GM19238 (cell line): ENCODE measurements at regions not wholly inside any gene's neighbourhood (a gene's known extent, or its start where the extent isn't known, plus 50 kb on each side); places are given as distances from the start of the nearest gene placed in this dataset.
"Not testable (repeated sequence)": the region's sequence is repeated elsewhere in the genome, so short reads cannot be mapped to it uniquely, and the experiment has no call there.

Experiments used
- DNase-seq: peaks from one replicate; pipeline ENCODE4 v3.0.0; 2011; ENCODE audit warnings: low spot score; ENCODE audit not compliant: insufficient read length

DNA sequence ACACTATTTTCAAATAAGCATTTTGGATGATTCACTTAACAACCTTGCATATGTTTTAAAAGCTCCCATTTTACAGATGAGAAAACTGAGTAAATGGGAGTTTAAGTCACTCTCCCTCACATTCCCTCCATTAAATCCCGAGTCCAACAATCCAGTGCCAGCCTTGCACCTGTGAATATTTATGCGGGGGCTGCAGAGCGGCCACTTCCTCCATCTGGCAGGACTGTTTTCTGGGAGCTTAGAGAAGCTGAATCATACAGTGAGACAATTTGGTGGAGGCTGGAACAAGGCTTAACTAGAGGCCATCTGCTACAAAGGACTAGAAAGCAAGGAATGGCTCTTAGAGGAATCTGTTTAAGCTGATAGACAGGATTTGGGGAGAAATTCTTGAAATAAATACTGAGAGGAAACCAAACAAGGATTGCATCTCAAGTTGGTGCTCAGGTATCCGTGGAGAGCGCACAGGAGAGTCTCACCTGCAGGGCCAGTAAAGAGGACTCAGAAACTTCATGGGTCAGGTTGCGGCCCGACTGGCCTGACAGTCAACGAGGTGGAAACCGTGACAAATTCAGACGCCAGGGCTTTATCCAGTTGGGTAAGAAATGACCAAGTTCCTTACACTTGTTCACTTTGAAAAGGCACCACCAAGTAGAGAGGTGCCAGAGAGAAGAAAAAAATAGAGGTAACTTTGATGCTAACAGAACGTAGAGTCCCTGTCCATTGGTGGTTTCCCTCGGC, 478.5 kb downstream of the QKI start:
- DNase-seq, result no peak

DNA sequence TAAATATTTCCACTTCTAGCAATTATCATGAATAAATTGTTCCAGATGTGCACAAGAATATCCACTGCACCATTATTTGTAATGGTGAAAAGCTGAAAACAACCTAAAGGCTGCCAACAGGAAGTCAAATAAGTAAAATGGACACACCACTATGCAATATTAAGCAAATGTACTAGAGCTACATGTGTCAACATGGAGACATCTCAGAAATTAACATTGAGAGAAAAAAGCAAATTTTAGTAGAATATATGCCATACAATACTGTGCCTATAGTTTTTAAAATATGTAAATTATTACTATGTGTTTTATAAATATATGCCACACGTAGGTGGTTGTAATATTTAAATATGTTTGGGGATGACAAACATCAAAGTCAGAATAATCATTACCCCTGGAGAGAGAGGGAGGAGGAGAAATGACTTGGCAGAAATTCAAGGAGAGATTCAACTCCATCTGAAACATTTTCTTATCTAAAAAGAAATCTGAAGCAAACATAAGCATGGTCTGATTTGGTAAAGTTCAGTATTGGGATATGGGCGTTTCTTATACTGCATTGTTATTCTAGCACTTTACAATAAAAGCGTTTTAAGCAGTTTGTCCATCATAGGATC, 475.5 kb downstream of the QKI start:
- DNase-seq, result no peak

DNA sequence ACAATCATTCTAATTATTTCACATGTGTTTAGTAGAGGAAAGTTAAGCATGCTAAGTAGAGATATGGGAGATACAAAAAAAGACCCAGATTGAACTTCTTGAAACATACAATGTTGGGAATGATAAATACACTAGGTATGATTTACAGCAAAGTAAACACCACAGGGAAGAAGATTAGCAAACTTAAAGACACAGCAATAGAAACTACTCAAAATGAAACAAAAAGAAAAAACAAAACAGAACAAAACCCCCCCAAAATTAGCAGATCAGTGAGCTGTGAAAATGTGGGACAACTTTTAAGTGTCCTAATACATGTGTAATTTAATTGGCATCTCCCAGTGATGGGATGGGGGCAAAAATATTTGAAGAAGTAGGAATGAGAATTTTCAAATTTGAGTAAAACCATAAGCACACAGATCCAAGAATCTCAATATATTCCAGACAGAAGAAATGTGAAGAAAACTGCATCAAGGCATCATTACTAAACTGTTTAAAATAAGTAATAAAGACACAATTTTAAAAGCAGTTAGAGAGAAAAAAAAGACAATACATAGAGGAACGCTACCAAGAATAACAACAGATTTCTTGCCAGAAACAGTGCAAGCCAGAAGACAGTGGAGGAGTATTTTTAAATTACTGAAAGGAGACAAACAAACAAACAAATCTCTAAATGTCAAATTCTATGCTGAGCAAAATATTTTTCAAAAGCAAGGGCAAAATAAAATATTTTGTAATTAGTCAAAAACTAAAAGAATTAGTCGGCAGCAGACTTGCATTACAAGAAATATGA, 473.7 kb downstream of the QKI start:
- no peak for DNase-seq

DNA sequence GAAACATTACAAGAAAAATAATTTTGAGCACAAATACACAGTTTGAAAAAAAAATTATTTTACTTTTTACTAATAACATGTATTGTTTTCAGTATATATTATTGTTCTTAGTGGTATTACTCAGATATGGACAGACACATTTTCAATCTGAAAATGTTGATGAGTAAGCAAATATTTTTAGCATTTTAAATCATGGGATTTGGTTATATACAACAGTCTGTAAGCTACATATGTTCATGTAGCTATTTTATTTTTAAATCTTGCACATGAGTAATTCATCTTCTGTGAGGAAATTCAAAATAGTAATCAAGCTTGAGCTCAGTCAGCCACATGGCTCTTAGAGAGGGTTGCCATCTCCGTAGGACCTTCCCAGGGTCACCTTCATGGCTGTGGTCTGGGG, 471.9 kb downstream of the QKI start:
- DNase-seq, result no peak

DNA sequence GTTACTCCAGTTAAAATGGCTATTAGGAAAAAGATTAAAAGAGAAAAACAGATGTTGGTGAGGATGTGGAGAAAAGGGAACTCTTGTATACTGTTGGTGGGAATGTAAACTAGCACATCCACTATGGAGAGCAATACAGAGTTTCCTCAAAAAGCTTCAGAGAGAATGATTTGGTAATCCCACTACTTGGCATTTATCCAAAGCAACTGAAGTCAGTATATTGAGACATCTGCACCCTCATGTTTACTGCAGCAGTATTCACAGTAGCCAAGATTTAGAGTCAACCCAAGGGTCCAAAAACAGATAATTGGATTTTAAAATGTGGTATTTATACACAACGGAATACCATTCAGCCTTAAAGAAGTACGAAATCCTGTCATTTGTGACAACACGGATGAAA, 469.5 kb downstream of the QKI start:
- DNase-seq, result no peak

DNA sequence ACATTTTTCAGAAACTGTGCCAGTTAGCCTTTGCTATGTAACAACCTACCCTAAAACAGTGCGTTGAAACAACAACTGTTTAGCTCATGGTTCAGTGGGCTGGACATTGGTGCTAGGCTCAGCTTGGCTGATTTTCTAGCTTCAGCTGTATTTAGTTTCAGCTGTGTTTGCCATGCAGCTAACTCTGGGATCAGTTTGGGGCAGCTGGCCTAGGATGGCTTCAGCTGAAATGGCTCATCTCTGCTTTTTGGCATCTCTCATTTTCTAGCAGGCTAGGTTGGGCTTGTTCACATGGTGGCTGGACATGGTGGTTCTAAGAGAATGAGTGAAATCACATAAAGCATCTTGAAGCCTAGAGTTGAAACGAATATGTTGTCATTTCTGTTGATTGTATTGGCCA, 464.2 kb downstream of the QKI start:
- DNase-seq, result no peak

DNA sequence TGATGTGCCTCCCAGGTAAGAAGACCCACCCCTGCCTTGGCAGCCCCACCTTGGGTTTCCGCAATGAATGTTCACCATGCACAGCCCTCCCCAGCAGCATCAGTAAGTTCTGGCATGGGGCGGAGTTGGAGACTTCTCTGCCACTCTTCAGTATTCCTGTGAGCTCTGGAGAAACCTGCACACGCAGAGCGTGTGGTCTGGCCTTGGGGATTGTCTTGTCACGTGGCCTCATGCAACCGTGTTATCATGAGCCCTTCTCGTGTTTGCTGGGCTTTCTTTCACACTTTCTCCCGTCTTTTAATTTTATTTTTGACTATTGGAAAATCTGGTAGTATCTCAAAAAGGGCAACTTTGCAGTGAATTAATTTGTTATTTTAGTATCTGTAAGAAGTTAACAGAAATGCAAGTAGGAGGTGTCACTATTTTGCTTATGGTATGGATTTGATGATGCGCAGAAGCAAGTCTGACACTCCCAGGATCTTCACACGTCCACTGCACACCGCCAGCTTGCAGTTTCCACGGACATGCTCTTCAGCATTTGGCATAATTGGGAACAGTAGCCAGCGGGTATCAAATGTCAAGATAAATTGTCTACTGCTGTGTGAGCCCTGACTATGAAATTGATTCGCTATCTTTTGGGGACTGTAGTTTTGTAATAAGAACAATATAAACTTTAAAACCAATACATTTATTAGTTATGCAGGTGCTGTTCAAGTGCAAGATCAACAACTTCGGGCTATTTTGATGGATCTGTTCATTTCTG, 463.5 kb downstream of the QKI start:
- DNase-seq, result no peak

DNA sequence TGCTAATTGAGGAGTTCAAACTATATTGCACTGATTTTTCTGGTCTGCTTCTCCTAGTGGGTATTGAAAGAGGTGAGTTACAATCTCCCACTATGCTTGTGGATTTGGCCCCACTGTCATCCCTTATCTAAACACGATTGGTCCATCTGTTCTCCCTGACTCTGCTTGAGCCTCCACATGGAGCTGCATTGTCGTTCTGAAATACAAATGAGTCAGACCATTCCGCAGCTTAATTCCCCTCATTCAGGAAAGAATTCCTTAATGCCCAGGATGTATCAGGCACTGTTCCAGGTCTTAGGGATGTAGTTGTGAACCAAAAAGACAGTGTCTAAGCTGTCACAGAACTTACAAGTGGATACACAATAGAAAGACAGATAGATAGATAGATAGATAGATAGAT, 461.9 kb downstream of the QKI start:
- no peak for DNase-seq

DNA sequence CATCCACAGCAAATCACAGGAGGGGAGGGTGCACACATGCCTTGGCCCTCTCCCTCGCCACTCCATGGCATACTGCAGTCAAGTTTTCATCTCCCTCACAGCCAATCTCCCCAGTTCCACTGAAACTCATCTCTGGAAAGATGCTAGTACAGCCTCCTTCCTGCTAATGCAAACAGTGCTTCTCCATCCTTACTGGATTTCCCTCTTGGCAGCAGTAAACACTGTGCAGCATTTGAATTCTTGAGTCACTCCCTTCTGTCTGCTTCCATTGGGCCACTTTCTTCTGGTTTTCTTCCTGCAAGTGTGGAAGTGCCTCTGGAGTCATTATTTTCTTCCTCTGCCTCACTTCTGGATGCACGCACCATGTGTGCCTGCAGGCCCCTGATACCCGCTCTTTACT, 460.3 kb downstream of the QKI start:
- DNase-seq, result no peak

DNA sequence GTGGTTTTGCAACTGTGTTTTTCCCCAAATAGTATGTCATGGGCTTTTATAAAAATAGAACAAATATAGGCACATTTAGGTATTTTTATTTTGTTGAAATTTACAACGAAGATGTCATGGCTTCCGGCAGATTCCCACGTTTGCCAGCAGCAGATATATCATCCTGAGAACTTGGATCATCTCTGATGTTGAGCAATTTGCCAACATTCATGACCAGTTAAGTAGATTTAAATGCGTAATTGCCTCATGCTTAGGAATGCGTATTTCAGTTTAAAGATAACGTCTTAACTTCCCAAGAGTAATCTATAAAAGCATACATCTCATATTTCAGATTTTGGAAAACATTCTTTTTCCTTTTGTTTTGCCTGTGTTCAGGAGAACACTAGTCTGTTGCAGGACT, 457.8 kb downstream of the QKI start:
- no peak for DNase-seq

DNA sequence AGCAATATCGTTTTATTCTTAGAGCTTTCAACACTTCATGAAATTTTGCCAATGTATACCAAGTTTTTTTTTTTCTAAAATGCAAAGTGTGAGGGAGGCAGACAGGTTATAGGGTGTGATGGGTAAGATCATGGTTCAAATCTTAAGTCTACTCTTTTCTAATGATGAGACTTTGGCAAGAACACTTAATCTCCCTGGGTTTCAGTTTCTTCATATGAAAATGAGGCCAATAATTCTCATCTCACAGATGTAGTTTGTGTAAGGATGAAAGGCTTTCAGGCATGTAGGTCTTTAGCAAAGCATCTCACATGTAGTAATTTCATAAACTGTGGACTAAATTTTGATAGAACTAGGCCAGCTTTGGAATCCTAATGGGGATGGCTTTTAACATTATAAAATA, 457.1 kb downstream of the QKI start:
- DNase-seq, result no peak

DNA sequence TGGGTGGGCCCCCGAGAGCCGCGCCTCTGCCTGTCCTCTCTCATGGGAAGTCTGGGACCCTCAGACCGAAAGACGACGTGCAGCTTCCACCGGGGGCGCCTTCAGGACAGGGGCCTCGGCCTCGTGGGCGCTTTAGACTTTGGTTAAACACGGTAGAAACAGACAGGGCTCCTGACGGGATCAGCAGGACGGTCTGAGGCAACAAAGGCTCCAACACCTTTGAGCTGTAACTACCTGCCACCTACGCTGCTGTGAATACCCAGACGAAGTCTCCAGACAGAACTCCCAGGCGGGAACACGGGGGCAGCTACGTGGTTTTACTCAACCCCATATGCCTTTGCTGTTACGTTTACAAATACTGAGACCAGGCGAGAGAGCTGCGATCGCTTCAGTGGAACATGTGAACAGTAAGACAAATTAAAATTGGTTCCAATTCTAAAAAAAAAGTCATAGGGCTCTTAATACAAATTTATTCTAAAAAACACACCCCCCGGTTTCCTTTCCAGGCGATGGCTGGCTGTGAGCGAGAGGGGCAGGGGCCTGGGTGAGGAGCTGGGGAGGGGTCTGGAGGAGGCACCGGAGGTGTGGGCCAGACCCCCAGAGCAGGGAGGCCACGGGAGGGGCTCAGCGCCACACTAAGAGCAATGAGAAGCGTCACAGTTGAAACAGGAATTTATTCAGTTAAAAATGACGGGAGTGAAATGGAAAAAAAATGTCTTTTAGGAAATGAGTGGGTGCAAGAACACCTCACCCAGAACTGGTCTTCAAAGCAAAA, 453.2 kb downstream of the QKI start:
- no peak for DNase-seq

DNA sequence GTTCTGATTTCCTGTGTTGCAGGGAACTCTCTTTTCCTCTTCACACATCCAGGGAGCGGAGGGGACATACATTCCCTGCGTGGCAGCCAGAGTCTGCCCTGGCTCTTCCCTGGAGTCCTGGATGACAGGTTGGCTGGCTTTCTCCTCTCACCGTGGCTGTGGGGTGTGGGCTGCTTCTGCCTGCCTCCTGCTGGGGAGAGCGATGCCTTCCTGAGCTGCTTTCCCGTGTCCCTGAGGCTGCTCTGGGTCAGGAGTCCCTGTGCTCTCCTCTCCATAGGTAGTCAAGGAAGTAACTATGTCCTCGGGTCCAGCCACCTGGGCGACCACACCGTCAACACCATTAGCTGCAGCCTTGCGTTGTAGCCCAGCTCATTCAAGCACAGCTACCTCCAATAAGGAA, 451.7 kb downstream of the QKI start:
- no peak for DNase-seq

DNA sequence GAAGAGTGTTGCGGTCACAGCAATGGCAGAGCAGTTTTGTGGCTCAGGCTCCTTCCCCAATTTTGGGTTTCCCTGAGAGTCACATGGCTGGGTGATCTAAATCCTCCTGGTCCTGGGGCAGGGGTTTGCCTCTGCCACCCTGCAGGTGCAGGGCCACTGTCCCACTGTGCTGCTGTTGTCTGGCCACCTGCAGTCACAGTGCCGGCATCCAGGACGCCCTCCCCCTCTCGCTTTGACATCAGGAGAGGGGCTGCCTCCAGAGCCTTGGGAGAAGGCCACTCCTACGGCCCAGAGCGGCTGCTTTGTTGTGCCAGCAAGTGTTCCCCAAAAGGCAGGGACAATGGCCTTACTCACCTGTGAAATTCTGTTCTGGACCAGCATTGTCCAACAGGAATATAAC, 449.0 kb downstream of the QKI start:
- no peak for DNase-seq

DNA sequence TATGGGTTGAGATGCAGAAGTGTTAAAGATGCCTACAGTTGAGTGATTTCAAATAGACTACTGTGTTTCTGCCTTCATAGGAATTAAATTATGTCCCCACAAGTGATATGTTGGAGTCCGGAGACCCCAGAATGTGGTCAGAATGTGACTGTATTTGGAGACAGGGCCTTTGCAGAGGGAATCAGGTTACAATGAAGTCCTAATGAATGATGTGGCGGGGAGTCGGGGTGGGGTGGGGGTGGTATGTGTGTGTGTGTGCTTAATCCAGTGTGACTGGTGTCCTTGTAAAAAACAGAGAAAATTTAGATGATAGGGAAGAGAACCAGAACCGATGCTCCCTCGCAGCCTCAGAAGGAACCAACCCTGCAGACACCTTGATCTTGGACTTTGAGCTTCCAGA, 448.2 kb downstream of the QKI start:
- DNase-seq, result no peak

DNA sequence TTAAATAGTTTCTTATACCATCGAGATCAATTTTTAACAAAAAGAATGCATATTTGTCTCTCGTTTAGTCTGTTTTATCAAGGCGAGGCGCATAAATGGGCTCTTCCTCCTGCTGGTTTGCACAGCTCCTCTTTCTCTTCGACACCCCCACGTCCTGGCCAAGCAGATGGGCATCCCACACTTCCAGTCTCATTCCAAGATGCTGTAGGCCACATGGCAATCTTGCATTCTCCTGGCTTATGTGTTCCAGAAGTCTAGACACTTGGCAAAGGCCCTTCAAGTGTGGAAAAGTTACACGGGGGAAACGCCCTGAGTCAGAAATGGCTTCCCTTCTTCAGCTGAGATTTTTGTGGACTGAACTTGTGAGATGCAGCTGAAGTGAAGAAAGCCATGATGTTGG, 447.1 kb downstream of the QKI start:
- no peak for DNase-seq

DNA sequence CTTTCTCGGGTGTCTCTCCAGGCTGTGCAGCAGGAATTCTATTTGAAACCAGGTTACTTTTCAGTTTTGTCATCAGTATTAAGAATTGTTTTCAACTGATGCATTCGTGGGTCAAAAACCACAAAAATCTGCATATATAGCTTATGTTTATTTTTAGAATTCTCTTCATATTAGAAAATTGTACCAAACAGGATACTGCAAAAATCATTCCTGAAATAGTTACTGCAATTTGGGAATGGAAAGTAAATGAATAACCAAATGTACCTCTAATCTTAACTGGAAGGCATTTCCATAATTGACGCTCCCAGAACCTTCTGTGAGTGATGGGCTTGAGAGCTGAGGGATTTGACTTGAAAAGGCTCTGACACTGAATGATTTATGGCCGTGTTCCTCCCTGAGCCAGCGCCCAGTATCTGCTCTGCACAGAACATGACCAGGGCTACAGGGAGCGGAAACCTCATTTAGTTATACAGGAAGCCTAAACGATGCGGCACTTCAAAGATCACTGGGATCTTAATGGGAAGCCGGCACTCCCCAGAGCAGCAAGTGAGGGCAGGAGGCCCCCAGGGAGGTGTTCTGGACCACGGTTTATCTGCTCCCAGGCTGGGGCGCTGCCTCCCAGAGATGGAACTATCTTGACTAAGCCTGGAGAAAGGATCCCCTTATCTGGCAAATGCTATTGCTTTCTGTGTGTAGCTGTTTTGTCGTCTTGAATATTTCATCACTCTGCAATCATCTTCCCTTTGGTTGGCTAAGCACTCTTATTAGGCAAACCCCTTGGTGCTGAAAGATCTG, 446.0 kb downstream of the QKI start:
- no peak for DNase-seq

DNA sequence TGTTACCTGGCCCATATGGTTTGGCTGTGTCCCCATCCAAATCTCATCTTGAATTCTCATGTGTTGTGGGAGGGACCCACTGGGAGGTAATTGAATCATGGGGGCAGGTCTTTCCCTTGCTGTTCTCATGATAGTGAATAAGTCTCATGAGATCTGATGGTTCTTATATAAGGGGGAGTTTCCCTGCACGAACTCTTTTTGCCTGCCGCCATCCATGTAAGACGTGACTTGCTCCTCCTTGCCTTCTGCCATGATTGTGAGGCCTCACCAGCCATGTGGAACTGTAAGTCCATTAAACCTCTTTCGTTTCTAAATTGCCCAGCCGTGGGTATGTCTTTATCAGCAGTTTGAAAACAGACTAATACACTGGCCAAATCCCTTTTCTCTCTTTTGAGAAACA, 444.4 kb downstream of the QKI start:
- not testable (repeated sequence) for DNase-seq

DNA sequence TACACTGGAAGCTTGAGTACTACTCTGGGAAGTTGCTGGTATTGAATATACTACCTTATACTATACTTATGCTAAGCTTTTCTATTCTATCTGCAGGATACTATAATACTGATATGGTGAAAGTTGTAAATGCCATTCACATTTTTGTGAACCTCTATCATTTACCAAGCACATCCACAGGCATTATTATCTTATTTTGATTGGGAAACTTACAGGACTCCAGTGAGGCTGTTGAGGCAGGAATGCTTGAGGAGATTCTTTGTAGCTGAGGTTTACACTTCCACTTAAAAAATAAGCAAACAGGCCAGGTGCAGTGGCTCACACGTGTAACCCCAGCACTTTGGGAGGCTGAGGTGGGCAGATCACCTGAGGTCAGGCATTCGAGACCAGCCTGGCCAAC, 442.9 kb downstream of the QKI start:
- DNase-seq, result no peak

DNA sequence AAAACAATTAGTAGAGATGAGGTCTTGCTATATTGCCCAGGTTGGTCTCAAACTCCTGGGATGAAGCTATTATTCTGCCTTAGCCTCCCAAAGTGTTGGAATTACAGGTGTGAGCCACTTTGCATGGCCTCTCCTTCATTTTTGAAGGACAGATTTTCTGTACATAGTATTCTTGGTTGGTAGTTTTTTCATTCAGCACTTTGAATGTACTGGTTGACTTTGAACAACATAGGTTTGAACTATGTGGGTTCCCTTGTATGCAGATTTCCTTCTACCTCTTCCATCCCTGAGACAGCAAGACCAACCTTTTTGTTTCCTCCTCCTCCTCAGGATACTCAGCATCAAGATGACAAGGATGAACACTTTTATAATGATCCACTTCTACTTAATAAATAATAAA, 436.4 kb downstream of the QKI start:
- DNase-seq, result no peak
